Choroid plexus epithelial cell (primary cell): ENCODE measurements at regions not wholly inside any gene's neighbourhood (a gene's known extent, or its start where the extent isn't known, plus 50 kb on each side); places are given as distances from the start of the nearest gene placed in this dataset.

ENCODE experiments used
- DNase-seq: peaks from one replicate; pipeline ENCODE4 v3.0.0-alpha.2; 2010; ENCODE audit warnings: low read depth
- H3K4me3 ChIP-seq: 2 replicates; pipeline ENCODE4 v1.5.1; 2011; ENCODE audit warnings: low read depth, mild to moderate bottlenecking, control low read depth, low read length, moderate library complexity
- TF ChIP-seq, protein P1 (sequence below): conservative IDR thresholded peaks from 2 replicates; pipeline ENCODE4 v1.5.1; 2011; ENCODE audit warnings: low read depth, mild to moderate bottlenecking, control low read depth, inconsistent platforms, low read length, moderate library complexity

DNA sequence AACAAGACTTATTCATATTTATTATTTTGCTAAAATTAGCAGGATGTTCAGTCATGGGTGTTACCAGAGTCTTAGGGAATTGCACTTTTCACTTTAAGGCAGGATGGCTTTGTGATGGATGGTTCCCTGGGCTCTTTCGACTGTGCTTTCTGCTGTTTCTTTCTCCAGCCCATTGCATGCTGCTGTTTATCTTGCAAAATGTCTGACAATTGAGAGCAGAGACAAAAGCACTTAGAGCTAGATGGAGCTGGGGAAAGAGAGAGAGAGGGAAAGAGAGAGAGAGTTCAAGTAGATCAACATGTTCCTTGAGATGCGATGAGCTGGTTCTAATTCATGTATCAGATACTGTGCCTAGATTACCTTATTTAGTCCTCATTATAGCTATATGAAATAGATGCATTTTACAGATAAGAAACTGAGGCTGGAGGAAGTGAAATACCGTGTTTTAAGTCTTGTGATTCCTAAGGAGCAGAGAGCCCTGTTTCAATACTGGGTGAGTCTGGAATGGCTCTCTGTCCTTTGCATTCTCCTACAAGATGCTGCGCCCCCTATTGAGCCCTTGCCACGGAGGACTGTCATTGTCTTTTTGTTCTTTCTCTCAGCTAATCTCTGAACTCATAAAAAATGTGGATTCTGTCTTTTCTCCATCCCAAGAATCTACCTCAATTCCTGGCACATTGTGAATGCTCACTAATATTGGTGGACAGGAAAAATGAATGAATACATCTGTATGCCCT is 227.9 kb downstream of the ALG10B start:
- DNase-seq: no peak
- no peak overlapping the region for H3K4me3 ChIP-seq
- TF ChIP-seq, protein P1, sequence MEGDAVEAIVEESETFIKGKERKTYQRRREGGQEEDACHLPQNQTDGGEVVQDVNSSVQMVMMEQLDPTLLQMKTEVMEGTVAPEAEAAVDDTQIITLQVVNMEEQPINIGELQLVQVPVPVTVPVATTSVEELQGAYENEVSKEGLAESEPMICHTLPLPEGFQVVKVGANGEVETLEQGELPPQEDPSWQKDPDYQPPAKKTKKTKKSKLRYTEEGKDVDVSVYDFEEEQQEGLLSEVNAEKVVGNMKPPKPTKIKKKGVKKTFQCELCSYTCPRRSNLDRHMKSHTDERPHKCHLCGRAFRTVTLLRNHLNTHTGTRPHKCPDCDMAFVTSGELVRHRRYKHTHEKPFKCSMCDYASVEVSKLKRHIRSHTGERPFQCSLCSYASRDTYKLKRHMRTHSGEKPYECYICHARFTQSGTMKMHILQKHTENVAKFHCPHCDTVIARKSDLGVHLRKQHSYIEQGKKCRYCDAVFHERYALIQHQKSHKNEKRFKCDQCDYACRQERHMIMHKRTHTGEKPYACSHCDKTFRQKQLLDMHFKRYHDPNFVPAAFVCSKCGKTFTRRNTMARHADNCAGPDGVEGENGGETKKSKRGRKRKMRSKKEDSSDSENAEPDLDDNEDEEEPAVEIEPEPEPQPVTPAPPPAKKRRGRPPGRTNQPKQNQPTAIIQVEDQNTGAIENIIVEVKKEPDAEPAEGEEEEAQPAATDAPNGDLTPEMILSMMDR: no peak

GRCh38 chr12:38547586-38547985 is 231.0 kb downstream of the ALG10B start:
- H3K4me3 ChIP-seq: no peak overlapping the region
- TF ChIP-seq, protein P1: no peak
- DNase-seq: no peak

GRCh38 chr12:38555620-38556591 is 239.3 kb downstream of the ALG10B start:
- TF ChIP-seq, protein P1: peak; percentile 11
- DNase-seq: no peak
- no peak overlapping the region for H3K4me3 ChIP-seq

- TF ChIP-seq, protein P1: no peak
- no peak overlapping the region for H3K4me3 ChIP-seq
- no peak for DNase-seq
Observed at GRCh38 chr12:38556647-38557046, 240.1 kb downstream of the ALG10B start.

DNA sequence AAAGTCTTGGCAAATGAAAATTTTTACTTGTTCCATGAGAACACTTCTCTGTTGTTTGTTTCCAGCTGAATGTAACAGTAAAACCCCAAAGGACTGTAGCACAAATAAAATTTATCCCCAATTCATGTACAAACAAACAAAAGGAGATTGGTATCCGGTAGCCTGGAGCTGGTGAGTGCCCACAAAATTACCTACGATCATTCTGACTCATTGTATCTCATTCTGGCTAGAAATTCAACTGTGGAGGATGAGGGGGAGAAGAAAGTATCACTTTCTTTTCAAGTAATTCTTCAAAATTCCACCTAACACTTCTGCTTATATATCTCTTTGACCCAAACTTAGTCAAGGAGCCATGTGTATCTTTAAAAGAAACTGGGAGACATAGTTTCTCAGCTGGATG is 268.5 kb downstream of the ALG10B start:
- TF ChIP-seq, protein P1: no peak
- DNase-seq: no peak
- no peak overlapping the region for H3K4me3 ChIP-seq

GRCh38 chr12:38586789-38587188 is 270.2 kb downstream of the ALG10B start:
- H3K4me3 ChIP-seq: no peak overlapping the region
- TF ChIP-seq, protein P1: no peak
- peak; percentile 65 for DNase-seq
